GM19372 (cell line): ENCODE measurements at regions not wholly inside any gene's neighbourhood (a gene's known extent, or its start where the extent isn't known, plus 50 kb on each side); places are given as distances from the start of the nearest gene placed in this dataset.
A peak's percentile ranks its signal among the peaks of the same experiment; 100 is the strongest.

Source experiments
- ATAC-seq: cut with Tn5 transposase; IDR thresholded peaks from one replicate; pipeline ENCODE4 v1.9.1; 2021; ENCODE audit warnings: mild to moderate bottlenecking, low read depth, moderate library complexity; ENCODE audit not compliant: unreplicated experiment

- ATAC-seq, result no peak
Measured at GRCh38 chr6:90993770-90994169, 406.9 kb upstream of the MAP3K7 start.

- ATAC-seq, result no peak
Measured at GRCh38 chr6:90989763-90990162, 402.9 kb upstream of the MAP3K7 start.

GRCh38 chr6:90984066-90984465, 397.2 kb upstream of the MAP3K7 start:
- ATAC-seq, result no peak

GRCh38 chr6:90983462-90983861, 396.6 kb upstream of the MAP3K7 start:
- no peak for ATAC-seq

GRCh38 chr6:90982581-90982980, 395.7 kb upstream of the MAP3K7 start:
- ATAC-seq, result no peak

GRCh38 chr6:90982051-90982450, 395.2 kb upstream of the MAP3K7 start:
- peak; percentile 47 for ATAC-seq

- ATAC-seq, result no peak
Measured at GRCh38 chr6:90978046-90978445, 391.2 kb upstream of the MAP3K7 start.

- no peak for ATAC-seq
Measured at GRCh38 chr6:90977513-90977912, 390.6 kb upstream of the MAP3K7 start.

- ATAC-seq, result no peak
Measured at GRCh38 chr6:90976341-90976740, 389.5 kb upstream of the MAP3K7 start.

- ATAC-seq, result no peak
Measured at GRCh38 chr6:90975741-90976140, 388.9 kb upstream of the MAP3K7 start.

GRCh38 chr6:90973188-90973587, 386.3 kb upstream of the MAP3K7 start:
- ATAC-seq, result no peak

- ATAC-seq, result no peak
Measured at GRCh38 chr6:90970672-90971071, 383.8 kb upstream of the MAP3K7 start.

GRCh38 chr6:90967471-90967870, 380.6 kb upstream of the MAP3K7 start:
- ATAC-seq, result no peak

GRCh38 chr6:90960324-90960723, 373.5 kb upstream of the MAP3K7 start:
- ATAC-seq, result no peak

- no peak for ATAC-seq
Measured at GRCh38 chr6:90955246-90955645, 368.4 kb upstream of the MAP3K7 start.

- ATAC-seq, result no peak
Measured at GRCh38 chr6:90953405-90954161, 366.7 kb upstream of the MAP3K7 start.

GRCh38 chr6:90952176-90952575, 365.3 kb upstream of the MAP3K7 start:
- ATAC-seq, result no peak

GRCh38 chr6:90948540-90948939, 361.7 kb upstream of the MAP3K7 start:
- no peak for ATAC-seq

- ATAC-seq, result no peak
Measured at GRCh38 chr6:90947184-90948064, 360.6 kb upstream of the MAP3K7 start.

- no peak for ATAC-seq
Measured at GRCh38 chr6:90941885-90942284, 355.0 kb upstream of the MAP3K7 start.

- ATAC-seq, result peak; percentile 97
Measured at GRCh38 chr6:90940812-90941481, 354.1 kb upstream of the MAP3K7 start.
